WTC11 (cell line): ENCODE measurements at regions not wholly inside any gene's neighbourhood (a gene's known extent, or its start where the extent isn't known, plus 50 kb on each side); places are given as distances from the start of the nearest gene placed in this dataset.

Source experiments
- ATAC-seq: fragments of 200-7000 bp; cut with Tn5 transposase; 2 replicates; pipeline ENCODE4 v1.10.0; 2021; ENCODE audit warnings: mild to moderate bottlenecking, moderate library complexity
- CTCF ChIA-PET: fragments of 300-600 bp; sonication (Branson Sonifier 250); formaldehyde crosslinking; loops from one replicate; lab custom pipeline; 2021; ENCODE audit warnings: antibody characterized with exemption; lab: Charles Lee
- POLR2A ChIA-PET: fragments of 350-600 bp; sonication (Branson Sonifier 250); formaldehyde crosslinking; loops from one replicate; lab custom pipeline; 2021; ENCODE audit warnings: antibody characterized with exemption; lab: Charles Lee
- DNase-seq: peaks from one replicate; pipeline ENCODE4 v3.0.0; 2021; ENCODE audit warnings: low spot score
- H3K27ac Mint-ChIP-seq: 2 replicates; pipeline ENCODE4 v1.8.0; 2021; ENCODE audit warnings: mixed read lengths
- H3K27me3 Mint-ChIP-seq: 2 replicates; pipeline ENCODE4 v1.8.0; 2021; ENCODE audit warnings: low read depth, mild to moderate bottlenecking, moderate library complexity, mixed read lengths
- H3K36me3 Mint-ChIP-seq: 2 replicates; pipeline ENCODE4 v1.8.0; 2021; ENCODE audit warnings: mixed read lengths
- H3K4me1 Mint-ChIP-seq: 2 replicates; pipeline ENCODE4 v1.8.0; 2022; ENCODE audit warnings: mixed read lengths
- H3K4me3 Mint-ChIP-seq: 2 replicates; pipeline ENCODE4 v1.8.0; 2021; ENCODE audit warnings: mild to moderate bottlenecking, moderate library complexity, mixed read lengths
- H3K9me3 Mint-ChIP-seq: 2 replicates; pipeline ENCODE4 v1.8.0; 2021; ENCODE audit warnings: mixed read lengths
- ELF4 ChIP-seq: sonication (generic); formaldehyde crosslinking; IDR thresholded peaks from 2 replicates; pipeline ENCODE4 v1.8.1; 2022; ENCODE audit warnings: low read depth, mild to moderate bottlenecking, moderate library complexity, missing genetic modification reagents
- EMX1 ChIP-seq: fragments of 250-450 bp; sonication (Bioruptor Pico); IDR thresholded peaks from 2 replicates; pipeline ENCODE4 v1.8.0; 2021; ENCODE audit warnings: mild to moderate bottlenecking
- GRHL2 ChIP-seq: fragments of 250-450 bp; sonication (Bioruptor Pico); IDR thresholded peaks from 2 replicates; pipeline ENCODE4 v1.8.0; 2022; ENCODE audit warnings: mild to moderate bottlenecking, moderate library complexity; ENCODE audit not compliant: insufficient replicate concordance, severe bottlenecking
- JAZF1 ChIP-seq: fragments of 250-450 bp; sonication (Bioruptor Pico); IDR thresholded peaks from 2 replicates; pipeline ENCODE4 v1.9.0; 2021; ENCODE audit warnings: moderate library complexity, mild to moderate bottlenecking, inconsistent platforms
- OVOL2 ChIP-seq: fragments of 250-450 bp; sonication (Bioruptor Pico); IDR thresholded peaks from 2 replicates; pipeline ENCODE4 v1.9.0; 2021; ENCODE audit warnings: mild to moderate bottlenecking, borderline replicate concordance
- PRRX2 ChIP-seq: fragments of 250-450 bp; sonication (Bioruptor Pico); IDR thresholded peaks from 2 replicates; pipeline ENCODE4 v1.8.0; 2021; ENCODE audit warnings: mild to moderate bottlenecking
- TEAD4 ChIP-seq: sonication (generic); formaldehyde crosslinking; IDR thresholded peaks from 2 replicates; pipeline ENCODE4 v1.8.0; 2022; ENCODE audit warnings: mild to moderate bottlenecking, missing genetic modification reagents
- ZBTB21 ChIP-seq: sonication (generic); formaldehyde crosslinking; IDR thresholded peaks from 2 replicates; pipeline ENCODE4 v1.8.1; 2023; ENCODE audit warnings: mild to moderate bottlenecking, missing genetic modification reagents, borderline replicate concordance
- ZNF138 ChIP-seq: sonication (generic); formaldehyde crosslinking; conservative IDR thresholded peaks from 2 replicates; pipeline ENCODE4 v1.8.1; 2022; ENCODE audit warnings: mild to moderate bottlenecking, moderate library complexity, missing genetic modification reagents
- ZNF219 ChIP-seq: sonication (generic); formaldehyde crosslinking; IDR thresholded peaks from 2 replicates; pipeline ENCODE4 v1.8.0; 2023; ENCODE audit warnings: missing genetic modification reagents, mild to moderate bottlenecking, borderline replicate concordance
- TF ChIP-seq, protein P1 (sequence below): sonication (generic); formaldehyde crosslinking; IDR thresholded peaks from 2 replicates; pipeline ENCODE4 v1.8.1; 2022; ENCODE audit warnings: low read depth, mild to moderate bottlenecking, moderate library complexity, missing genetic modification reagents, borderline replicate concordance
- TF ChIP-seq, protein P2 (sequence below): sonication (generic); formaldehyde crosslinking; IDR thresholded peaks from 2 replicates; pipeline ENCODE4 v1.8.1; 2023; ENCODE audit warnings: mild to moderate bottlenecking, missing genetic modification reagents
- TF ChIP-seq, protein P3 (sequence below): fragments of 250-450 bp; sonication (Bioruptor Pico); conservative IDR thresholded peaks from 2 replicates; pipeline ENCODE4 v1.9.0; 2021; ENCODE audit warnings: mild to moderate bottlenecking
- TF ChIP-seq, protein P4 (sequence below): sonication (generic); formaldehyde crosslinking; IDR thresholded peaks from 2 replicates; pipeline ENCODE4 v1.8.1; 2023; ENCODE audit warnings: mild to moderate bottlenecking, moderate library complexity, missing genetic modification reagents
- TF ChIP-seq, protein P5 (sequence below): sonication (generic); formaldehyde crosslinking; IDR thresholded peaks from 2 replicates; pipeline ENCODE4 v1.8.0; 2023; ENCODE audit warnings: mild to moderate bottlenecking, missing genetic modification reagents

DNA sequence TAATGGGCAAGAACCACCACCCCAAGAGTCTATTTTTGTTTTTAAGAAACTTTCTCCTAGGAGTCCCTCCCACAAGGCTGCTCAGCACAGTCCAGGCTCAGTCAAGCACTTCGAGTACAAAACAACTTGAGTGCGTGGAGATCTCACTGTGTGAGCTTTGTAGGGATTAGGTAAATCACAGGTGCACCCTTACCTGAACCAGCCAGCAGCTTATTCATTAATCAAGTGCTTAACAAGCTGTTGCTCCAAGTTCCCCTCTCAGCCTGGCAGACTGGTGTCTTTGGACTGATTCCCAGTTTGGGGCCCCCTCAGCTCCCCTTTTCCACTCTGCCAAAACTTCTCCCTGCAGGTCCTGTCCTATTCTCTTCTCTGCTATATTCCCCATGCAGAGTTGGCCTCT lies 133.1 kb downstream of the LY86 start:
- Mint-ChIP-seq H3K9me3 (no peaks in the 10 kb centered on the region), H3K4me1 (peaks cover 34% of the 10 kb centered on the region), H3K27me3 (peaks cover 11% of the 10 kb centered on the region), H3K4me3 (no peak overlapping the region), H3K27ac (no peak overlapping the region), H3K36me3 (no peaks in the 10 kb centered on the region)
- CTCF ChIA-PET = interaction anchor here (1.0 to 7.4 kb wide), 5 partner anchors 22 to 194 kb away, joined by 3 to 62 read pairs (median 7); no protein-coding TSS in a partner anchor
- POLR2A ChIA-PET = interaction anchor here (1.2 kb wide), 1 partner anchor 10 kb away, joined by 3 read pairs; no protein-coding TSS in a partner anchor
- DNase-seq (no peak), ATAC-seq (no peak)
- no peak for TF ChIP-seq PRRX2 (CRISPR knock-in tag)
- TF ChIP-seq ZNF138 (CRISPR knock-in tag) = no peak
- TF ChIP-seq ZNF219 = no peak
- TF ChIP-seq JAZF1 (CRISPR knock-in tag) = no peak
- no peak for TF ChIP-seq OVOL2 (CRISPR knock-in tag)
- TF ChIP-seq, protein P1, sequence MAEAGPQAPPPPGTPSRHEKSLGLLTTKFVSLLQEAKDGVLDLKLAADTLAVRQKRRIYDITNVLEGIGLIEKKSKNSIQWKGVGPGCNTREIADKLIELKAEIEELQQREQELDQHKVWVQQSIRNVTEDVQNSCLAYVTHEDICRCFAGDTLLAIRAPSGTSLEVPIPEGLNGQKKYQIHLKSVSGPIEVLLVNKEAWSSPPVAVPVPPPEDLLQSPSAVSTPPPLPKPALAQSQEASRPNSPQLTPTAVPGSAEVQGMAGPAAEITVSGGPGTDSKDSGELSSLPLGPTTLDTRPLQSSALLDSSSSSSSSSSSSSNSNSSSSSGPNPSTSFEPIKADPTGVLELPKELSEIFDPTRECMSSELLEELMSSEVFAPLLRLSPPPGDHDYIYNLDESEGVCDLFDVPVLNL (CRISPR knock-in tag) = no peak
- no peak for TF ChIP-seq EMX1 (CRISPR knock-in tag)

DNA sequence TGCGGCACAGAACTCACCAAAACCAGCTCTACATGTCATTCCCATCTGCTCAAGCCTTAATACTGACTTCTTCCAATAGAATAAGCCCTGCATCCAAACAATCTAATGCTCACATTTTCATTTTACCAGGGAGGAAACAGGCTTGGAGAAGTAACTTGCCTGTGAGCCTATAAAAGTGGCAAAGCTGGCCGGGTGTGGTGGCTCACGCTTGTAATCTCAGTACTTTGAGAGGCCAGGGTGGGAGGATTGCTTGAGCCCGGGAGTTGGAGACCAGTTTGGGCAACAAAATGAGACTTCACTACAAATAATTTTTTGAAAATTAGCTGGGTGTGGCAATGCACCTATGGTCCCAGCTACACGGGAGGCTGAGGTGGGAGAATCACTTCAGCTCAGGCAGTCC lies 133.7 kb downstream of the LY86 start:
- TF ChIP-seq ZBTB21 (CRISPR knock-in tag) (no peak), TEAD4 (CRISPR knock-in tag) (no peak), ELF4 (CRISPR knock-in tag) (no peak), GRHL2 (CRISPR knock-in tag) (no peak), ZNF138 (CRISPR knock-in tag) (no peak), OVOL2 (CRISPR knock-in tag) (no peak), PRRX2 (CRISPR knock-in tag) (no peak)
- TF ChIP-seq, protein P2, sequence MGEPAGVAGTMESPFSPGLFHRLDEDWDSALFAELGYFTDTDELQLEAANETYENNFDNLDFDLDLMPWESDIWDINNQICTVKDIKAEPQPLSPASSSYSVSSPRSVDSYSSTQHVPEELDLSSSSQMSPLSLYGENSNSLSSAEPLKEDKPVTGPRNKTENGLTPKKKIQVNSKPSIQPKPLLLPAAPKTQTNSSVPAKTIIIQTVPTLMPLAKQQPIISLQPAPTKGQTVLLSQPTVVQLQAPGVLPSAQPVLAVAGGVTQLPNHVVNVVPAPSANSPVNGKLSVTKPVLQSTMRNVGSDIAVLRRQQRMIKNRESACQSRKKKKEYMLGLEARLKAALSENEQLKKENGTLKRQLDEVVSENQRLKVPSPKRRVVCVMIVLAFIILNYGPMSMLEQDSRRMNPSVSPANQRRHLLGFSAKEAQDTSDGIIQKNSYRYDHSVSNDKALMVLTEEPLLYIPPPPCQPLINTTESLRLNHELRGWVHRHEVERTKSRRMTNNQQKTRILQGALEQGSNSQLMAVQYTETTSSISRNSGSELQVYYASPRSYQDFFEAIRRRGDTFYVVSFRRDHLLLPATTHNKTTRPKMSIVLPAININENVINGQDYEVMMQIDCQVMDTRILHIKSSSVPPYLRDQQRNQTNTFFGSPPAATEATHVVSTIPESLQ (CRISPR knock-in tag) = no peak
- TF ChIP-seq, protein P3, sequence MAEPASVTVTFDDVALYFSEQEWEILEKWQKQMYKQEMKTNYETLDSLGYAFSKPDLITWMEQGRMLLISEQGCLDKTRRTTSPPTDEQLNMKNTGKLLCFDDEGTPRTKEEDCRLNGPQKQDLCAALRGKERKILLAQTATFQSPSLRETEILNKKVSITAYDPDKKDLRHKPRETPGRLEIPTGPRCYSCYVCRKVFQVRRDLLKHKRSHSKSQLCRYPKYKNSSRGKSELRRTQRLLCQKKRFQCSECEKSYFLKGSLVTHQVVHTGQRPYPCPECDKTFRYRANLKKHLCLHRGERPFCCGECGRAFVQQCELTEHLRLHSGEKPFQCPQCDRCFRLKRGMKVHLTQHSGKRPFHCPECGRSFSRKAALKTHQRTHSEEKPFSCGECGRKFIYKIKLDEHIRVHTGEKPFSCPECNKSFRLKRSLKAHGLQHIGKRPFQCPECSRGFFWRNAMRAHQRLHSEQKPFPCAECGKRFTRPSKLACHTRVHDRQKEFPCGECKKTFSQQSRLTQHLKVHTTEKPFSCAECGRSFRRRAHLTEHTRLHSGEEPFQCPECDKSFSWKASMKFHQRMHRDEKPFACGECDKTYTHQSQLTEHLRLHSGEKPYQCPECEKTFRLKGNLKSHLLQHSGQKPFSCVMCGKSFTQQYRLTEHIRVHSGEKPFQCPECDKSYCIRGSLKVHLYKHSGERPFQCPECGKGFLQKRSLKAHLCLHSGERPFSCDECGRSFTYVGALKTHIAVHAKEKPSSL (CRISPR knock-in tag) = no peak
- TF ChIP-seq, protein P4, sequence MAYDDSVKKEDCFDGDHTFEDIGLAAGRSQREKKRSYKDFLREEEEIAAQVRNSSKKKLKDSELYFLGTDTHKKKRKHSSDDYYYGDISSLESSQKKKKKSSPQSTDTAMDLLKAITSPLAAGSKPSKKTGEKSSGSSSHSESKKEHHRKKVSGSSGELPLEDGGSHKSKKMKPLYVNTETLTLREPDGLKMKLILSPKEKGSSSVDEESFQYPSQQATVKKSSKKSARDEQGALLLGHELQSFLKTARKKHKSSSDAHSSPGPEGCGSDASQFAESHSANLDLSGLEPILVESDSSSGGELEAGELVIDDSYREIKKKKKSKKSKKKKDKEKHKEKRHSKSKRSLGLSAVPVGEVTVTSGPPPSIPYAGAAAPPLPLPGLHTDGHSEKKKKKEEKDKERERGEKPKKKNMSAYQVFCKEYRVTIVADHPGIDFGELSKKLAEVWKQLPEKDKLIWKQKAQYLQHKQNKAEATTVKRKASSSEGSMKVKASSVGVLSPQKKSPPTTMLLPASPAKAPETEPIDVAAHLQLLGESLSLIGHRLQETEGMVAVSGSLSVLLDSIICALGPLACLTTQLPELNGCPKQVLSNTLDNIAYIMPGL (CRISPR knock-in tag) = no peak
- TF ChIP-seq, protein P5, sequence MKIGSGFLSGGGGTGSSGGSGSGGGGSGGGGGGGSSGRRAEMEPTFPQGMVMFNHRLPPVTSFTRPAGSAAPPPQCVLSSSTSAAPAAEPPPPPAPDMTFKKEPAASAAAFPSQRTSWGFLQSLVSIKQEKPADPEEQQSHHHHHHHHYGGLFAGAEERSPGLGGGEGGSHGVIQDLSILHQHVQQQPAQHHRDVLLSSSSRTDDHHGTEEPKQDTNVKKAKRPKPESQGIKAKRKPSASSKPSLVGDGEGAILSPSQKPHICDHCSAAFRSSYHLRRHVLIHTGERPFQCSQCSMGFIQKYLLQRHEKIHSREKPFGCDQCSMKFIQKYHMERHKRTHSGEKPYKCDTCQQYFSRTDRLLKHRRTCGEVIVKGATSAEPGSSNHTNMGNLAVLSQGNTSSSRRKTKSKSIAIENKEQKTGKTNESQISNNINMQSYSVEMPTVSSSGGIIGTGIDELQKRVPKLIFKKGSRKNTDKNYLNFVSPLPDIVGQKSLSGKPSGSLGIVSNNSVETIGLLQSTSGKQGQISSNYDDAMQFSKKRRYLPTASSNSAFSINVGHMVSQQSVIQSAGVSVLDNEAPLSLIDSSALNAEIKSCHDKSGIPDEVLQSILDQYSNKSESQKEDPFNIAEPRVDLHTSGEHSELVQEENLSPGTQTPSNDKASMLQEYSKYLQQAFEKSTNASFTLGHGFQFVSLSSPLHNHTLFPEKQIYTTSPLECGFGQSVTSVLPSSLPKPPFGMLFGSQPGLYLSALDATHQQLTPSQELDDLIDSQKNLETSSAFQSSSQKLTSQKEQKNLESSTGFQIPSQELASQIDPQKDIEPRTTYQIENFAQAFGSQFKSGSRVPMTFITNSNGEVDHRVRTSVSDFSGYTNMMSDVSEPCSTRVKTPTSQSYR = no peak
- ChIA-PET POLR2A (interaction anchor here (0.6 to 1.2 kb wide), 2 partner anchors 9 to 72 kb away, joined by 3 read pairs; no protein-coding TSS in a partner anchor), CTCF (interaction anchor here (0.7 to 7.4 kb wide), 6 partner anchors 8 to 1040 kb away, joined by 3 to 62 read pairs (median 6); no protein-coding TSS in a partner anchor)
- H3K27ac Mint-ChIP-seq = no peak overlapping the region
- no peak overlapping the region for H3K4me3 Mint-ChIP-seq
- H3K36me3 Mint-ChIP-seq = no peaks in the 10 kb centered on the region
- H3K4me1 Mint-ChIP-seq = peaks cover 34% of the 10 kb centered on the region
- no peaks in the 10 kb centered on the region for H3K9me3 Mint-ChIP-seq
- DNase-seq (no peak), ATAC-seq (no peak)
- H3K27me3 Mint-ChIP-seq = peaks cover 15% of the 10 kb centered on the region
